Gastrocnemius medialis (tissue), 4 donors: ENCODE measurements at regions not wholly inside any gene's neighbourhood (a gene's known extent, or its start where the extent isn't known, plus 50 kb on each side); places are given as distances from the start of the nearest gene placed in this dataset.

Experiments used
- ATAC-seq, 2 donors: fragments of 150-250 bp; one replicate each; pipeline ENCODE4 v1.9.1; 2016
- DNase-seq, 2 donors: peaks; one replicate each; pipeline ENCODE4 v3.0.0-alpha.2; 2019
- H3K27ac ChIP-seq, 4 donors: fragments of 200-600 bp; sonication (generic); 1 replicate in 1 of 4; 2 replicates in 3 of 4; pipeline ENCODE4 v1.5.1; 2016 to 2018; ENCODE audit warnings: mild to moderate bottlenecking in 2 of 4, moderate library complexity in 1 of 4
- H3K27me3 ChIP-seq, 3 donors: fragments of 200-600 bp; sonication (generic) in 2 of 3; 1 replicate in 1 of 3; 2 replicates in 2 of 3; pipeline versions ENCODE4 v1.5.1 to v1.6.0; 2016 to 2019; ENCODE audit warnings: mild to moderate bottlenecking in 1 of 3, moderate library complexity in 1 of 3
- H3K36me3 ChIP-seq, 2 donors: fragments of 200-600 bp; sonication (generic) in 1 of 2; one replicate each; pipeline ENCODE4 v1.5.1; 2017 to 2018
- H3K4me1 ChIP-seq, 2 donors: fragments of 200-600 bp; sonication (generic) in 1 of 2; one replicate each; pipeline ENCODE4 v1.5.1; 2016 to 2017; ENCODE audit warnings: mild to moderate bottlenecking in 2 of 2
- H3K4me3 ChIP-seq, 4 donors: fragments of 200-600 bp; sonication (generic) in 3 of 4; 1 replicate in 1 of 4; 2 replicates in 3 of 4; pipeline ENCODE4 v1.5.1; 2016 to 2019; ENCODE audit warnings: mild to moderate bottlenecking in 2 of 4
- H3K9me3 ChIP-seq, 3 donors: fragments of 200-600 bp; sonication (generic) in 2 of 3; 1 replicate in 1 of 3; 2 replicates in 2 of 3; pipeline ENCODE4 v1.5.1; 2016 to 2019
- POLR2A ChIP-seq, 2 donors: fragments of 450-650 bp; IDR thresholded peaks; one replicate each; pipeline ENCODE4 v1.6.1; 2017; ENCODE audit warnings: antibody characterized with exemption in 2 of 2, mild to moderate bottlenecking in 2 of 2, moderate library complexity in 2 of 2
- in situ Hi-C, 4 donors: fragments of 200-750 bp; cut with MboI; loops; one replicate each; pipeline versions ENCODE4 v1.15.0 to v1.8.0; 2017; ENCODE audit warnings: low sequenced_read_pairs in 4 of 4
- intact Hi-C: fragments of 100-400 bp; cut with DNase I; formaldehyde crosslinking; loops from one replicate; pipeline ENCODE4 v1.15.1; 2023; ENCODE audit warnings: low total_unique reads
- TF ChIP-seq, protein P1 (sequence below), 5 experiments: fragments of 450-650 bp in 3 of 5; fragments of 200-600 bp in 2 of 5; sonication (generic) in 2 of 5; IDR thresholded peaks in 4 of 5; conservative IDR thresholded peaks in 1 of 5; 1 replicate in 4 of 5; 2 replicates in 1 of 5; pipeline ENCODE4 v1.5.1; 2016 to 2019; ENCODE audit warnings: antibody characterized with exemption in 5 of 5, mild to moderate bottlenecking in 3 of 5, moderate library complexity in 3 of 5

DNA sequence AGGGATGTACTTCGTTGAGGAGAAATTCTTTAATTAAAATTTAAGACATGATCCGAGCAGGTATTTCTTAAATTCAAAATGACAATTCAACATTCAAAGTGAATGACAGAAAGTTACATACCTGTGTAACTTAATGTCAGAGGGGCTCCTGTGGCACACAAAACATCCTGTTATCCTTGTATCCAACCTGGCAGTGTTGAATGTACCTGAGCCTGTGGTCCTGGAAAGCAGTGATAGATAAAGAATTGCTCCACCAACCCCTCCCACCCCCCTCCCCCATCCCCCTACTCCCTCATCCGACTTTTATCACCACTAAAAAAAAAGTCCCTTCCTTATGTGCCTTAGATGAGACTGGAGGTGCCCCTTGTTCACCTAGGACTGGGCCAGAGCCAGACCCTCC is 119.4 kb upstream of the ADCY1 start:
- ATAC-seq (no peak), DNase-seq (no peak)
- in situ Hi-C loops (no loop called here), intact Hi-C loops (no loop called here)
- H3K4me1 ChIP-seq: no peaks in the 10 kb centered on the region
- H3K27me3 ChIP-seq: no peaks in the 10 kb centered on the region
- no peak overlapping the region for H3K27ac ChIP-seq
- TF ChIP-seq, protein P1, sequence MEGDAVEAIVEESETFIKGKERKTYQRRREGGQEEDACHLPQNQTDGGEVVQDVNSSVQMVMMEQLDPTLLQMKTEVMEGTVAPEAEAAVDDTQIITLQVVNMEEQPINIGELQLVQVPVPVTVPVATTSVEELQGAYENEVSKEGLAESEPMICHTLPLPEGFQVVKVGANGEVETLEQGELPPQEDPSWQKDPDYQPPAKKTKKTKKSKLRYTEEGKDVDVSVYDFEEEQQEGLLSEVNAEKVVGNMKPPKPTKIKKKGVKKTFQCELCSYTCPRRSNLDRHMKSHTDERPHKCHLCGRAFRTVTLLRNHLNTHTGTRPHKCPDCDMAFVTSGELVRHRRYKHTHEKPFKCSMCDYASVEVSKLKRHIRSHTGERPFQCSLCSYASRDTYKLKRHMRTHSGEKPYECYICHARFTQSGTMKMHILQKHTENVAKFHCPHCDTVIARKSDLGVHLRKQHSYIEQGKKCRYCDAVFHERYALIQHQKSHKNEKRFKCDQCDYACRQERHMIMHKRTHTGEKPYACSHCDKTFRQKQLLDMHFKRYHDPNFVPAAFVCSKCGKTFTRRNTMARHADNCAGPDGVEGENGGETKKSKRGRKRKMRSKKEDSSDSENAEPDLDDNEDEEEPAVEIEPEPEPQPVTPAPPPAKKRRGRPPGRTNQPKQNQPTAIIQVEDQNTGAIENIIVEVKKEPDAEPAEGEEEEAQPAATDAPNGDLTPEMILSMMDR (IDR thresholded peaks at IDR 0.05 in 4 of 5, conservative IDR thresholded peaks at IDR 0.05 in 1 of 5): no peak
- no peak for TF ChIP-seq POLR2A (IDR thresholded peaks at IDR 0.05)
- H3K36me3 ChIP-seq: no peaks in the 10 kb centered on the region
- H3K9me3 ChIP-seq: no peaks in the 10 kb centered on the region
- H3K4me3 ChIP-seq: no peak overlapping the region

DNA sequence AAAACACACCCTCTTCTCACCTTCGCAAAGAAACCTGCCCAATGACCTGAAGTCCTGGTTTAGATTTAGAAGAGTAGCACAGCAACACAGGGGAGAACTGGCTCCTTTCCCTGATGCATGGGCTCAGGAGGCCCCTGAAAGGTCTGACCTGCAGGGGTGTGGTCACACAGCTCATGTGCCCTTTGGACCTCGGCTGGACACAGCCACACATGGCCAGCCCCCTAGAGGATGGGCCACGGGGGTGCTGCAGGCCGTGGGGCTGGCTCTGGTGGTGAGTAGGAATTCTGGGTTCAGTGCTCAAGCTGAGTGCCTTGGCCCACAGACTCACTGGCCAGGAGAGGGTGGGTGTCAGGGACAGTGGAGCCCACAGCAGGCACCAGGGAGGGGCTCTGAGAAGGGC is 118.5 kb upstream of the ADCY1 start:
- TF ChIP-seq POLR2A (IDR thresholded peaks at IDR 0.05): no peak
- ATAC-seq (no peak), DNase-seq (no peak)
- intact Hi-C loops: no loop called here
- in situ Hi-C loops: no loop called here
- H3K36me3 ChIP-seq: no peaks in the 10 kb centered on the region
- H3K4me1 ChIP-seq: no peaks in the 10 kb centered on the region
- H3K27ac ChIP-seq: no peak overlapping the region
- no peaks in the 10 kb centered on the region for H3K9me3 ChIP-seq
- no peak overlapping the region for H3K4me3 ChIP-seq
- no peaks in the 10 kb centered on the region for H3K27me3 ChIP-seq

DNA sequence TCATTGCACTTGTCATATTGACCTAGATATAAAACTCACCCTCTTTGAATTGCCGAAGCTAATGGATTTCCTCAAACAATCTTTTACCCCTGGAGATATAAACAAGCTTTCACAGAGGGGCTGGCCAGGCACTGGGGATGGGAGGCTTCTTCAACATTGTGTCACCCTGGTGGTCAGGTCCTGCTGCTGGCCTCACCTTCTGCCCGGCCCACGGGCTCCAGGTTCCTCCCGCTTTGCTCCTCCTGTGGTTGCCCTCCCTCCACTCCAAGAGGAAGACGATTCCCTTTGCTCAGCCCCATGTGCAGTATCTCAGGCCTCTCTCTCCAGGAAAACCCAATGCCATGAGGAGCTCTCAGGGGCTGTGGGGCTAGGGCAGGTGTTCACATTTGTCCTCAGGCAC is 118.1 kb upstream of the ADCY1 start:
- Histone ChIP-seq H3K9me3 (no peaks in the 10 kb centered on the region), H3K27ac (no peak overlapping the region), H3K27me3 (no peaks in the 10 kb centered on the region), H3K4me3 (no peak overlapping the region), H3K4me1 (no peaks in the 10 kb centered on the region), H3K36me3 (no peaks in the 10 kb centered on the region)
- intact Hi-C loops: no loop called here
- no peak for ATAC-seq
- no peak for DNase-seq
- no peak for TF ChIP-seq POLR2A (IDR thresholded peaks at IDR 0.05)
- TF ChIP-seq, protein P1 (IDR thresholded peaks at IDR 0.05 in 4 of 5, conservative IDR thresholded peaks at IDR 0.05 in 1 of 5): no peak
- in situ Hi-C loops: no loop called here

DNA sequence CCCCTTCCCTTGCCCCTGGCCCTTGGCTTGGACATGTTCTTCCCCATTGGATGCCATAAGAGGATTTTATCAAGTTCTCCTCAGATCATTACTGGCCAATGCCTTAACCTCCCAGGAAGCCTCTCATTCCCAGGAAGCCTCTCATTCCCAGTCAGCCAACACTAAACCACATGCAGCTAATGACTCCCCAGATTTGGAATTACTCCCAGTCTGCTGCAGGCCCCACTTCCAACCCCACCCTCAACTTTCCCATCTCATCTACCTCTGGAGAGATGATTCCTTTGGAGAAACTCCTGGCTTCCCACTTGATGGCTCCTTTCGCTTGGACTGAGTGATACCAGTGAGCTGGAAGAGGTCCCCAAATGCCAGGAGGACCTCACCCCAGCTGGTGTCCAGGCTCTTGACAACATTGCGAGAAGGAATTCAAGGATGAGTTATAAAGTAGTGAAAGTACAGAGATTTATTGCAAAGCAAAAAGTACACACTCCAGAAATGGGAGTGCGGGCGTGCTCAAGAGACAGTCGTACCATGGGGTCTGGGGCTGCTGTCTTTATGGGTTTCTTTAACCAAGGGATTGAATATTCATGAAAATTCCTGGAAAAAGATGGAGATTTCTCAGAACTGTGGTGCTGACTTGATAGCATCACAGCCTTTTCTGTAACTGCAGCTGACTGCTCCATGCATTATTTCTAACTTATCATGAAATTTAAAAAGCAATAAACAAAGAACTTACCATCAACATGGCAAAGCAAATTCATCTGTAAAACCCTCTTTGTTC is 117.2 kb upstream of the ADCY1 start:
- ATAC-seq (no peak), DNase-seq (no peak)
- intact Hi-C loops: no loop called here
- Histone ChIP-seq H3K27me3 (no peaks in the 10 kb centered on the region), H3K4me3 (no peak overlapping the region), H3K4me1 (no peaks in the 10 kb centered on the region), H3K36me3 (no peaks in the 10 kb centered on the region), H3K9me3 (no peaks in the 10 kb centered on the region), H3K27ac (no peak overlapping the region)
- TF ChIP-seq, protein P1 (IDR thresholded peaks at IDR 0.05 in 4 of 5, conservative IDR thresholded peaks at IDR 0.05 in 1 of 5): no peak
- no peak for TF ChIP-seq POLR2A (IDR thresholded peaks at IDR 0.05)
- in situ Hi-C loops: no loop called here

DNA sequence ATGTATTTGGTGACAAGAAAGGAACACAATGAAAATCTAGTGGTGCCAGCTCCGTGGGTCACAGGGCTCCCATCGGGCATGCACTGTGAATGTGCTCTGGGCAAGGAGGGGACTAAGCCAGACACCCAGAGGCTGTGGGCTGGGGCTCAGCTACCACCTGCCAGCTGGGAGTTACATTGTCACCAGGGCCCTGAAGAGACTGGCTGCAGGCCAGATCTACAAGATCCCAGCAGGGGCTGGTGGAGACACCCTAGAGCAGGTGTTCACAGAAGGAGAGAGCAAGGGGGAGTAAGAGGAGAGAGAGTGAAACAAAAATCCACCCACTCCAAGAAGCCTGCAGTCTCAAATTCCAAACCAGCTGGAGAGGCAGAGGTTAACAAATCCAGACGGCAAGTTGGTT is 116.6 kb upstream of the ADCY1 start:
- Histone ChIP-seq H3K4me1 (no peaks in the 10 kb centered on the region), H3K36me3 (no peaks in the 10 kb centered on the region)

More for the DNA sequence above, 116.6 kb upstream of the ADCY1 start:
- no peak overlapping the region for H3K4me3 ChIP-seq
- no peak overlapping the region for H3K27ac ChIP-seq
- H3K9me3 ChIP-seq: no peaks in the 10 kb centered on the region
- H3K27me3 ChIP-seq: no peaks in the 10 kb centered on the region
- TF ChIP-seq POLR2A (IDR thresholded peaks at IDR 0.05): no peak
- TF ChIP-seq, protein P1 (IDR thresholded peaks at IDR 0.05 in 4 of 5, conservative IDR thresholded peaks at IDR 0.05 in 1 of 5): no peak
- intact Hi-C loops: no loop called here
- ATAC-seq: no peak
- in situ Hi-C loops: no loop called here
- no peak for DNase-seq
